Activated CD8-positive, alpha-beta T cell treated with anti-CD3 and anti-CD28 coated beads for 36 hours (primary cell): ENCODE measurements at regions not wholly inside any gene's neighbourhood (a gene's known extent, or its start where the extent isn't known, plus 50 kb on each side); places are given as distances from the start of the nearest gene placed in this dataset.
A peak's percentile ranks its signal among the peaks of the same experiment; 100 is the strongest.

Source experiments
- ATAC-seq: fragments of 200-7000 bp; cut with Tn5 transposase; one replicate; pipeline ENCODE4 v1.10.0; 2021; ENCODE audit warnings: mild to moderate bottlenecking, moderate library complexity
- CTCF ChIA-PET: fragments of 350-600 bp; sonication (Branson Sonifier 250); formaldehyde crosslinking; loops from one replicate; lab custom pipeline; 2021; ENCODE audit warnings: antibody characterized with exemption; lab: Charles Lee
- POLR2A ChIA-PET: fragments of 350-600 bp; sonication (Branson Sonifier 250); formaldehyde crosslinking; loops from one replicate; lab custom pipeline; 2021; ENCODE audit warnings: antibody characterized with exemption; lab: Charles Lee
- DNase-seq: peaks from one replicate; pipeline ENCODE4 v3.0.0-alpha.2; 2020
- H3K27ac Mint-ChIP-seq: one replicate; pipeline ENCODE4 v1.8.0; 2021; ENCODE audit warnings: mild to moderate bottlenecking, mixed read lengths
- H3K27me3 Mint-ChIP-seq: one replicate; pipeline ENCODE4 v1.8.0; 2021; ENCODE audit warnings: mixed read lengths
- H3K36me3 Mint-ChIP-seq: one replicate; pipeline ENCODE4 v1.8.0; 2021; ENCODE audit warnings: low read depth, mixed read lengths
- H3K4me1 Mint-ChIP-seq: one replicate; pipeline ENCODE4 v1.8.0; 2021; ENCODE audit warnings: low read depth, mixed read lengths
- H3K4me3 Mint-ChIP-seq: one replicate; pipeline ENCODE4 v1.8.0; 2021; ENCODE audit warnings: mild to moderate bottlenecking, moderate library complexity, mixed read lengths
- H3K9me3 Mint-ChIP-seq: one replicate; pipeline ENCODE4 v1.8.0; 2021; ENCODE audit warnings: mixed read lengths
- intact Hi-C: fragments of 100-400 bp; cut with micrococcal nuclease; formaldehyde crosslinking; loops from one replicate; pipeline ENCODE4 v1.10.0; 2022
- TF ChIP-seq, protein P1 (sequence below): fragments of 200-600 bp; IDR thresholded peaks from one replicate; pipeline ENCODE4 v1.8.0; 2022; ENCODE audit warnings: antibody characterized with exemption, mild to moderate bottlenecking

DNA sequence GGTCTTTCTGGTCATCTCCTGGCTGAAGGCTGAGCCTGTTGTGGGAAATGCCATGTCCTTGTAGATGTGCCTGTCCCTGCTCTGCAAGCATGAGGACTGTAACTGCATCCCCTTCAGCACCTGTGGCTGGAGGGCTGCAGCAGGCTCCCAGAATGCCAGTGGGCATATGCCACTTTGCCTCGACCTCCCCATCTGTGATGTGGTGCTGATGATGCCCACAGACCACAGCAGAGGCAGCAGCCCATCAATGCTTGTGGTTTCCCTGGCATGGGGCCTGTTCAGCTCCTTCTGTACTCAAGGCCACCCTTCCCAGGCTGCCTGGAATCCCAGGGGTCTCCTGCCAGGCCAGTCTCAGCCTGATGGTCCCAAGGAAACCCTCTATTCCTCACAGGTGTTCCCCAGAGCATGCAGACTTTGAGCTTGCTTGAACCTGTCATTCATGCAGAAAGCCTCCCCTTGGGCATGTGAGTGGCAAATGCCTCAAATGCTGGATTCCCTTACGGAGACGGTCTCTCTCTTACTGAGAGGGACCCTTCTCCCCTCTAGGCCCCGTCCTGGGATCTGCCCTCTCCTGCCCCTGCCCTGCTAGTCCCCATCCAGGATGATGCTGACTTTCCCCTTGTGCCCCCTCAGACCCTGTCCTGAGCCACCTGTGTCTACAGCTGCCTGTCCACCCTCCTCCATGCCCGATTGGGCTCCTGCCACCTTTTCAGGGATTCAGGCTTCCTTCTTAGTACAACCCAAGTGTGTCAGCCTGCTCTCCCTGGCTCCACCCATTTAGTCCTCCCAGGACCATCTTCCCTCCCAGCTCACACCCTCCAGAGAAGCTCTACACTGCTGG, 50.9 kb upstream of the ANTXRL start:
- DNase-seq (no peak), ATAC-seq (no peak)
- H3K9me3 Mint-ChIP-seq = no peaks in the 10 kb centered on the region
- ChIA-PET CTCF (interaction anchor here (0.9 kb wide), 1 partner anchor 9 kb away, joined by 4 read pairs; no protein-coding TSS in a partner anchor), POLR2A (interaction anchor here (0.6 kb wide), 1 partner anchor 33 kb away, joined by 3 read pairs; no protein-coding TSS in a partner anchor)
- intact Hi-C loops = no loop called here
- H3K4me1 Mint-ChIP-seq = peaks cover 22% of the 10 kb centered on the region
- H3K4me3 Mint-ChIP-seq = no peak overlapping the region
- peaks cover 24% of the 10 kb centered on the region for H3K36me3 Mint-ChIP-seq
- H3K27me3 Mint-ChIP-seq = no peaks in the 10 kb centered on the region
- TF ChIP-seq, protein P1, sequence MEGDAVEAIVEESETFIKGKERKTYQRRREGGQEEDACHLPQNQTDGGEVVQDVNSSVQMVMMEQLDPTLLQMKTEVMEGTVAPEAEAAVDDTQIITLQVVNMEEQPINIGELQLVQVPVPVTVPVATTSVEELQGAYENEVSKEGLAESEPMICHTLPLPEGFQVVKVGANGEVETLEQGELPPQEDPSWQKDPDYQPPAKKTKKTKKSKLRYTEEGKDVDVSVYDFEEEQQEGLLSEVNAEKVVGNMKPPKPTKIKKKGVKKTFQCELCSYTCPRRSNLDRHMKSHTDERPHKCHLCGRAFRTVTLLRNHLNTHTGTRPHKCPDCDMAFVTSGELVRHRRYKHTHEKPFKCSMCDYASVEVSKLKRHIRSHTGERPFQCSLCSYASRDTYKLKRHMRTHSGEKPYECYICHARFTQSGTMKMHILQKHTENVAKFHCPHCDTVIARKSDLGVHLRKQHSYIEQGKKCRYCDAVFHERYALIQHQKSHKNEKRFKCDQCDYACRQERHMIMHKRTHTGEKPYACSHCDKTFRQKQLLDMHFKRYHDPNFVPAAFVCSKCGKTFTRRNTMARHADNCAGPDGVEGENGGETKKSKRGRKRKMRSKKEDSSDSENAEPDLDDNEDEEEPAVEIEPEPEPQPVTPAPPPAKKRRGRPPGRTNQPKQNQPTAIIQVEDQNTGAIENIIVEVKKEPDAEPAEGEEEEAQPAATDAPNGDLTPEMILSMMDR = no peak
- no peak overlapping the region for H3K27ac Mint-ChIP-seq

DNA sequence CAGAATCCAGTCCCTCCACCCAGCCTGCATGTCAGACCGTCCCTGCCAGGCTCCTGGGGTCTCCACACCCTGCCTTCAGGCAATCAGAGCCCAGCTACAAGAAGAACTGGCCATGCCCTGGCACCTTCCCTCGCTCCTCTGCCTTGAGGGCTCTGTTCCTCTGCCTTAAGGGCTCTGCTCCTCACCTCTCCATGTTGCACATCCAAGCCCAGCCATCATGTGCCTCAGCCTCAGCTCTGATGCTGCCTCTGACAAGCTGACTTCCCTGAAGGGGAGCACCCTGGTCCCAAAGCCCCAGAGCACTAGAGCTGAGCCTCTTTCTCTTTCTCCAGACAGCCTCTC, 50.3 kb upstream of the ANTXRL start:
- Mint-ChIP-seq H3K36me3 (peaks cover 28% of the 10 kb centered on the region), H3K9me3 (no peaks in the 10 kb centered on the region), H3K27me3 (no peaks in the 10 kb centered on the region), H3K4me1 (peaks cover 28% of the 10 kb centered on the region), H3K4me3 (no peak overlapping the region), H3K27ac (peak overlapping the region; percentile 50)
- DNase-seq (no peak), ATAC-seq (no peak)
- intact Hi-C loops = no loop called here
- ChIA-PET CTCF (no interaction called here), POLR2A (interaction anchor here (0.6 kb wide), 1 partner anchor 32 kb away, joined by 3 read pairs; no protein-coding TSS in a partner anchor)
- TF ChIP-seq, protein P1 = no peak

DNA sequence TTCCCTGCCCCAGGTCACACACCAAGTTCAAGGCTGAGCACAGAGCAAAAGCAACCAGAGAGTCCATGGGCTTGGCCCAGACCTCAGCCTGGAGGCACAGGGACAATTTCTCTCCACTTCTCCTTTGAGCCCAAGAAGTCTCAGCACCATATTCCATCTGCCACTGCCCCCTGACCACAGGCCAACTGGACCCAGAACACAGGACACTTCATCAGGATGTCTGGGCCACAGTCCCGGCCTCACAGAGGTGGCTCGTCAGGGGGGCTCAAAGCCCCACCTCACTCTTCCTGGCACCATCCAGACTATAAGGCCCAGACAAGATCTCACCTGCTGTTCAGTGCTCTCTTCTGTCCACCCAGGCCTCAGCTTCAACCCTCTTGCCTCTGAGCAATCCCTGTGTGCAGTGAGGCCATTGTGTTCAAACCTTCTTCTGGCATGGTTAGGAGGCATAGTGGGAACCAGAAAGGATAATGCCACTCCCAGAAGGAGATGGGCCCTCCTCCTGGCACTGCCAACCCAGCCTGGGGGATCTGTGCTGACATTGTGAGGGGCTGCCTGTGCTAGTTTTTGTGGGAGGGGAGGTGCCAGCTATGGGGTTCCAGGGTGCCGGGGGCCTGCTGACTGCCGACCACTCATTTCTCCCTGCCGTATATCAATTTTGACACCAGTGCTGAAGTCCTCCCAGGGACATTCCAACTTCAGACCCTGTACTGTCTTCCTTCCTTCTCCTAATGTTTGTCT, 49.7 kb upstream of the ANTXRL start:
- H3K27me3 Mint-ChIP-seq = no peaks in the 10 kb centered on the region
- no peak for ATAC-seq
- no peak for DNase-seq
- intact Hi-C loops = no loop called here
- POLR2A ChIA-PET = no interaction called here
- H3K9me3 Mint-ChIP-seq = peaks cover 3% of the 10 kb centered on the region
- H3K27ac Mint-ChIP-seq = peak overlapping the region; percentile 50
- peaks cover 28% of the 10 kb centered on the region for H3K4me1 Mint-ChIP-seq
- TF ChIP-seq, protein P1 = no peak
- CTCF ChIA-PET = interaction anchor here (1.0 kb wide), 1 partner anchor 8 kb away, joined by 4 read pairs; no protein-coding TSS in a partner anchor
- H3K4me3 Mint-ChIP-seq = no peak overlapping the region
- peaks cover 33% of the 10 kb centered on the region for H3K36me3 Mint-ChIP-seq
